ENCODE measurements at regions not wholly inside any gene's neighbourhood (a gene's known extent, or its start where the extent isn't known, plus 50 kb on each side); places are given as distances from the start of the nearest gene placed in this dataset.
A peak's percentile ranks its signal among the peaks of the same experiment; 100 is the strongest.

DNA sequence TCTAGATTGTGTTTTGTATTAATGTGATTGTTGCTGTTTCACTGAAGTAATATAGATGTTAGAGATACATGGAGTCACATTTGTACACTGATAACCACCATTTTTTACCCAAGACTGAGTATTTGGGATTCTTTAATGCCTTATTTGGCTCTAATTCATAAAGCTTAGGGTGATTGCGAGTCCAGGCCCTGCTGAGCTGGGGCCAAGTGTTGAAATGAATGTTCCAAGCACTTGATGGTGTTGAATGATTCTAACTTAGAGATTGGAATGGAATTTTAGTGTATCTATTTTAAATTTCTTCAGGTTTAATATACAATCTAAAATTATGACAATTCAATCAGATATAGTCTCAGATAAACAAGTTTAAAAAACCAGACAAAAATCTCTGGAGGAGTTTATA, 329.4 kb upstream of the SLC35B3 start:
- H3K36me3 ChIP-seq: no peaks in the 10 kb centered on the region
- TF ChIP-seq, protein P1, sequence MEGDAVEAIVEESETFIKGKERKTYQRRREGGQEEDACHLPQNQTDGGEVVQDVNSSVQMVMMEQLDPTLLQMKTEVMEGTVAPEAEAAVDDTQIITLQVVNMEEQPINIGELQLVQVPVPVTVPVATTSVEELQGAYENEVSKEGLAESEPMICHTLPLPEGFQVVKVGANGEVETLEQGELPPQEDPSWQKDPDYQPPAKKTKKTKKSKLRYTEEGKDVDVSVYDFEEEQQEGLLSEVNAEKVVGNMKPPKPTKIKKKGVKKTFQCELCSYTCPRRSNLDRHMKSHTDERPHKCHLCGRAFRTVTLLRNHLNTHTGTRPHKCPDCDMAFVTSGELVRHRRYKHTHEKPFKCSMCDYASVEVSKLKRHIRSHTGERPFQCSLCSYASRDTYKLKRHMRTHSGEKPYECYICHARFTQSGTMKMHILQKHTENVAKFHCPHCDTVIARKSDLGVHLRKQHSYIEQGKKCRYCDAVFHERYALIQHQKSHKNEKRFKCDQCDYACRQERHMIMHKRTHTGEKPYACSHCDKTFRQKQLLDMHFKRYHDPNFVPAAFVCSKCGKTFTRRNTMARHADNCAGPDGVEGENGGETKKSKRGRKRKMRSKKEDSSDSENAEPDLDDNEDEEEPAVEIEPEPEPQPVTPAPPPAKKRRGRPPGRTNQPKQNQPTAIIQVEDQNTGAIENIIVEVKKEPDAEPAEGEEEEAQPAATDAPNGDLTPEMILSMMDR (IDR thresholded peaks at IDR 0.05): no peak
- H3K9me3 ChIP-seq: no peaks in the 10 kb centered on the region
- ATAC-seq (no peak), DNase-seq (no peak)
- H3K27me3 ChIP-seq: no peaks in the 10 kb centered on the region
- no peak overlapping the region for H3K4me3 ChIP-seq
- no peaks in the 10 kb centered on the region for H3K4me1 ChIP-seq
- H3K27ac ChIP-seq: no peak overlapping the region
- intact Hi-C loops (cut with DNase I): loop anchor here (10.0 kb wide), 1 partner anchor 580 kb away; no protein-coding TSS in a partner anchor

DNA sequence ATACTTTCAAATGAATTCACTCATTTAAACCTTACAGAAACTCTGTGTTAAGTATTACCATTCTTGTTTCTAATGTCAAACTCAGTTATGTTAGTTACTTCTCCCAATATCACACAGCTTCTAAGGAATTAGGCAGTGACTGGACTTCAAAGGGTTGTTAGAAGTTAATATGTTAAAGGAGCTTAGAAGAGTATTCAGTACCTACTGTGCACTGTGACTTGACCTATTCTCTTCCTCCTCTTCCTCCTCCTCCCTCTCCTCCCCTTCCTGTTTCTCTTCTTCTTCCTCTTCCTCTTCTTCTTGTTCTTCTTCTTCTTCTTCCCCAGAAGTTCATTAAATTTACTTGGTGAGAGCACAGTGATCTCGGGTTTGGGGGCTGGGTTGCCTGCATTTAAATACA, 325.6 kb upstream of the SLC35B3 start:
- Histone ChIP-seq H3K27me3 (no peaks in the 10 kb centered on the region), H3K4me3 (no peak overlapping the region), H3K4me1 (no peaks in the 10 kb centered on the region), H3K27ac (no peak overlapping the region), H3K36me3 (no peaks in the 10 kb centered on the region), H3K9me3 (no peaks in the 10 kb centered on the region)
- DNase-seq (no peak), ATAC-seq (no peak)
- TF ChIP-seq, protein P1 (IDR thresholded peaks at IDR 0.05): no peak
- intact Hi-C loops (cut with DNase I): loop anchor here (10.0 kb wide), 1 partner anchor 584 kb away; no protein-coding TSS in a partner anchor

- Histone ChIP-seq H3K4me3 (no peak overlapping the region), H3K27me3 (no peaks in the 10 kb centered on the region), H3K27ac (no peak overlapping the region), H3K36me3 (no peaks in the 10 kb centered on the region), H3K4me1 (no peaks in the 10 kb centered on the region), H3K9me3 (no peaks in the 10 kb centered on the region)
- ATAC-seq (no peak), DNase-seq (no peak)
- TF ChIP-seq, protein P1 (IDR thresholded peaks at IDR 0.05): no peak
- intact Hi-C loops (cut with DNase I): no loop called here
These were observed 323.1 kb upstream of the SLC35B3 start for GRCh38 chr6:8758412-8758811.

DNA sequence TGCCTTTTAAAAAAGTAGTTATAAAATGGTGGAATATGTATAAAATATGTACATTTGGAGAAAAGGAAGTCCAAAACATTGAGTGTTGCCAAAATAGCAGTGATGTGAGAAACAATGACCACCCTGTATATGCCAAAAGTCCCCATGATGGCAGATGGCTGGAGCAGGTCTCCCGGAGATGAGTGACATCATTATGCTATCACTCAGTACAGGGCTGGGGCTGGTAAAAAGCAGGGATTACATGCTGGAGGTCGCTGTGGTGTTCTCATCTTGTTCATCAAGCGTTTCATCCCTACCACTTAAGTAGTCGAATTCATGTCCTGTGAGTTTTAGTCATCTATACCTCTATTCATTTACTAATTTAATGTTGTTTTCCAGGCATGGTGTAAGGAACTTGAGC, 315.3 kb upstream of the SLC35B3 start:
- no peaks in the 10 kb centered on the region for H3K9me3 ChIP-seq
- no peaks in the 10 kb centered on the region for H3K4me1 ChIP-seq
- no peak for ATAC-seq
- H3K27me3 ChIP-seq: no peaks in the 10 kb centered on the region
- H3K4me3 ChIP-seq: no peak overlapping the region
- no peaks in the 10 kb centered on the region for H3K36me3 ChIP-seq
- H3K27ac ChIP-seq: no peak overlapping the region
- TF ChIP-seq, protein P1 (IDR thresholded peaks at IDR 0.05): no peak
- no peak for DNase-seq
- intact Hi-C loops (cut with DNase I): no loop called here

DNA sequence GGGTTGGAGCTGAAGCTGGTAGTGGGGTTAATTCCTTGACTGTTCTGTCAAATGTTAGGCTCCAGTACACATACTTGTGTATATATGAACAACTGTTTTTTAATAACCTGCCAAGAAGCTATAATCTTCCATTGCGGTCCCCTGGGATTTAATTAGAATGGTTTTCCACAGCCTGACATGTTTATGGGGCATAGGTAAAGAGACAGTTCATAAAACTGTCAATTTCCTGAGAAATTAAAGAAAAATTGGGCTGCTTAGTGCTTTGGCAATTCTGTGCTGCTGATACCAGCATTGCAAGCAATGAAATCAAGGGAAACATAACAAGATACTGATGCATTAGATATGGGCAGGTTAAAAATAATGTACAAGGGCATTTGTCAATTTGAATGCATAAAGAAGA, 314.1 kb upstream of the SLC35B3 start:
- TF ChIP-seq, protein P1 (IDR thresholded peaks at IDR 0.05): no peak
- Histone ChIP-seq H3K9me3 (no peaks in the 10 kb centered on the region), H3K27ac (no peak overlapping the region), H3K27me3 (no peaks in the 10 kb centered on the region), H3K36me3 (no peaks in the 10 kb centered on the region), H3K4me1 (no peaks in the 10 kb centered on the region), H3K4me3 (no peak overlapping the region)
- intact Hi-C loops (cut with DNase I): no loop called here
- DNase-seq (no peak), ATAC-seq (no peak)

GRCh38 chr6:8743170-8743745, 307.9 kb upstream of the SLC35B3 start:
- intact Hi-C loops (cut with DNase I): no loop called here
- no peak overlapping the region for H3K27ac ChIP-seq
- peak; percentile 39 for ATAC-seq
- no peaks in the 10 kb centered on the region for H3K36me3 ChIP-seq
- no peaks in the 10 kb centered on the region for H3K9me3 ChIP-seq
- TF ChIP-seq, protein P1 (IDR thresholded peaks at IDR 0.05): peak; percentile 11
- H3K27me3 ChIP-seq: no peaks in the 10 kb centered on the region
- DNase-seq: no peak
- H3K4me1 ChIP-seq: no peaks in the 10 kb centered on the region
- peak overlapping the region; percentile 36 for H3K4me3 ChIP-seq

All from upper lobe of right lung (tissue), 1 donor.